Inferior parietal cortex (tissue), 1 donor: ENCODE measurements at regions not wholly inside any gene's neighbourhood (a gene's known extent, or its start where the extent isn't known, plus 50 kb on each side); places are given as distances from the start of the nearest gene placed in this dataset.
"Not testable (repeated sequence)": the region's sequence is repeated elsewhere in the genome, so short reads cannot be mapped to it uniquely, and the experiment has no call there.

ENCODE experiments used
- DNase-seq: peaks from one replicate; pipeline ENCODE4 v3.0.0-alpha.2; 2016; ENCODE audit errors: extremely low spot score

- DNase-seq: no peak
These were observed 184.5 kb upstream of the FBN2 start for GRCh38 chr5:128722551-128722950.

- not testable (repeated sequence) for DNase-seq
These were observed 192.0 kb upstream of the FBN2 start for GRCh38 chr5:128730021-128730420.

GRCh38 chr5:128735656-128736055 is 197.6 kb upstream of the FBN2 start:
- not testable (repeated sequence) for DNase-seq

GRCh38 chr5:128736553-128736952 is 198.5 kb upstream of the FBN2 start:
- DNase-seq: peak; percentile 48

GRCh38 chr5:128749136-128749898 is 211.3 kb upstream of the FBN2 start:
- no peak for DNase-seq

GRCh38 chr5:128750155-128750554 is 212.1 kb upstream of the FBN2 start:
- no peak for DNase-seq

GRCh38 chr5:128757196-128757959 is 207.9 kb upstream of the SLC27A6 start:
- no peak for DNase-seq

- DNase-seq: no peak
These were observed 202.5 kb upstream of the SLC27A6 start for GRCh38 chr5:128762661-128763306.

- DNase-seq: no peak
These were observed 202.0 kb upstream of the SLC27A6 start for GRCh38 chr5:128763321-128763720.

GRCh38 chr5:128764601-128765310 is 200.5 kb upstream of the SLC27A6 start:
- DNase-seq: no peak

- DNase-seq: no peak
These were observed 199.7 kb upstream of the SLC27A6 start for GRCh38 chr5:128765448-128766061.

- DNase-seq: no peak
These were observed 198.9 kb upstream of the SLC27A6 start for GRCh38 chr5:128766406-128766805.

- DNase-seq: no peak
These were observed 194.4 kb upstream of the SLC27A6 start for GRCh38 chr5:128770907-128771306.

GRCh38 chr5:128772356-128772755 is 192.9 kb upstream of the SLC27A6 start:
- peak; percentile 20 for DNase-seq

- no peak for DNase-seq
These were observed 191.9 kb upstream of the SLC27A6 start for GRCh38 chr5:128773378-128773777.

- no peak for DNase-seq
These were observed 190.7 kb upstream of the SLC27A6 start for GRCh38 chr5:128774605-128775004.

- no peak for DNase-seq
These were observed 189.7 kb upstream of the SLC27A6 start for GRCh38 chr5:128775558-128775957.

- DNase-seq: no peak
These were observed 188.2 kb upstream of the SLC27A6 start for GRCh38 chr5:128777052-128777451.

GRCh38 chr5:128778474-128778873 is 186.8 kb upstream of the SLC27A6 start:
- no peak for DNase-seq

GRCh38 chr5:128782446-128782845 is 182.8 kb upstream of the SLC27A6 start:
- DNase-seq: peak; percentile 67

GRCh38 chr5:128784726-128785125 is 180.6 kb upstream of the SLC27A6 start:
- no peak for DNase-seq

- no peak for DNase-seq
These were observed 174.0 kb upstream of the SLC27A6 start for GRCh38 chr5:128791312-128791711.
